ENCODE measurements at regions not wholly inside any gene's neighbourhood (a gene's known extent, or its start where the extent isn't known, plus 50 kb on each side); places are given as distances from the start of the nearest gene placed in this dataset.

- no peak for DNase-seq (ENCODE audit: low spot score)
These were observed 459.9 kb upstream of the CADM1 start for GRCh38 chr11:115964091-115964490.

- no peak for DNase-seq (ENCODE audit: low spot score)
These were observed 458.9 kb upstream of the CADM1 start for GRCh38 chr11:115963156-115963555.

- DNase-seq (ENCODE audit: low spot score) = no peak
These were observed 457.2 kb upstream of the CADM1 start for GRCh38 chr11:115961159-115962003.

- DNase-seq (ENCODE audit: low spot score) = no peak
These were observed 454.9 kb upstream of the CADM1 start for GRCh38 chr11:115959081-115959486.

- DNase-seq (ENCODE audit: low spot score) = no peak
These were observed 454.1 kb upstream of the CADM1 start for GRCh38 chr11:115958089-115959000.

GRCh38 chr11:115955803-115956202 lies 451.6 kb upstream of the CADM1 start:
- DNase-seq (ENCODE audit: low spot score) = no peak

GRCh38 chr11:115950660-115951059 lies 446.4 kb upstream of the CADM1 start:
- DNase-seq (ENCODE audit: low spot score) = no peak

GRCh38 chr11:115944596-115944995 lies 440.4 kb upstream of the CADM1 start:
- no peak for DNase-seq (ENCODE audit: low spot score)

GRCh38 chr11:115942011-115942410 lies 437.8 kb upstream of the CADM1 start:
- no peak for DNase-seq (ENCODE audit: low spot score)

- DNase-seq (ENCODE audit: low spot score) = no peak
These were observed 437.3 kb upstream of the CADM1 start for GRCh38 chr11:115941481-115941993.

- no peak for DNase-seq (ENCODE audit: low spot score)
These were observed 436.8 kb upstream of the CADM1 start for GRCh38 chr11:115941044-115941443.

GRCh38 chr11:115939731-115940421 lies 435.7 kb upstream of the CADM1 start:
- no peak for DNase-seq (ENCODE audit: low spot score)

- DNase-seq (ENCODE audit: low spot score) = no peak
These were observed 435.0 kb upstream of the CADM1 start for GRCh38 chr11:115939104-115939730.

GRCh38 chr11:115933564-115933963 lies 429.3 kb upstream of the CADM1 start:
- no peak for DNase-seq (ENCODE audit: low spot score)

- no peak for DNase-seq (ENCODE audit: low spot score)
These were observed 427.4 kb upstream of the CADM1 start for GRCh38 chr11:115931548-115932083.

GRCh38 chr11:115930886-115931547 lies 426.8 kb upstream of the CADM1 start:
- no peak for DNase-seq (ENCODE audit: low spot score)

GRCh38 chr11:115930291-115930690 lies 426.1 kb upstream of the CADM1 start:
- DNase-seq (ENCODE audit: low spot score) = no peak

- DNase-seq (ENCODE audit: low spot score) = no peak
These were observed 425.5 kb upstream of the CADM1 start for GRCh38 chr11:115929618-115930129.

GRCh38 chr11:115928811-115929210 lies 424.6 kb upstream of the CADM1 start:
- no peak for DNase-seq (ENCODE audit: low spot score)

GRCh38 chr11:115927823-115928329 lies 423.7 kb upstream of the CADM1 start:
- DNase-seq (ENCODE audit: low spot score) = no peak
